Adrenal gland (tissue), 9 donors: ENCODE measurements at regions not wholly inside any gene's neighbourhood (a gene's known extent, or its start where the extent isn't known, plus 50 kb on each side); places are given as distances from the start of the nearest gene placed in this dataset.

Source experiments
- DNase-seq, 7 donors: peaks; one replicate each; pipeline ENCODE4 v3.0.0-alpha.2; 2019 to 2020
- H3K27ac ChIP-seq, 5 donors: fragments of 200-600 bp; sonication (generic) in 4 of 5; 1 replicate in 3 of 5; 2 replicates in 2 of 5; pipeline versions ENCODE4 v1.5.1 to v1.8.0; 2016 to 2020; ENCODE audit warnings: mild to moderate bottlenecking in 1 of 5
- H3K27me3 ChIP-seq: fragments of 200-600 bp; 2 replicates; pipeline ENCODE4 v1.8.0; 2021
- H3K36me3 ChIP-seq, 2 donors: fragments of 200-600 bp; replicated peaks in 1 of 2; 1 replicate in 1 of 2; 2 replicates in 1 of 2; pipeline versions ENCODE4 v1.5.1 to v1.8.0; 2018 to 2022
- H3K4me1 ChIP-seq, 2 donors: fragments of 200-600 bp; replicated peaks in 1 of 2; 1 replicate in 1 of 2; 2 replicates in 1 of 2; pipeline versions ENCODE4 v1.5.1 to v1.8.0; 2018 to 2021
- H3K4me3 ChIP-seq, 4 donors: fragments of 200-600 bp; sonication (generic) in 3 of 4; one replicate each; pipeline ENCODE4 v1.5.1; 2016 to 2018
- H3K9me3 ChIP-seq, 3 donors: fragments of 200-600 bp; sonication (generic) in 1 of 3; replicated peaks in 1 of 3; 1 replicate in 2 of 3; 2 replicates in 1 of 3; pipeline versions ENCODE4 v1.5.1 to v1.8.0; 2016 to 2021
- POLR2A ChIP-seq, 2 donors: fragments of 450-650 bp; IDR thresholded peaks; one replicate each; pipeline ENCODE4 v1.6.1; 2017; ENCODE audit warnings: antibody characterized with exemption in 2 of 2, mild to moderate bottlenecking in 2 of 2, moderate library complexity in 1 of 2
- WGBS, 4 donors: extraction: QIAGEN DNeasy Blood & Tissue Kit in 2 of 4; methylation state at CpG; one replicate each; pipeline versions ENCODE4 v1.1.5 to v1.1.7; 2013 to 2017; 5-methylcytosine and 5-hydroxymethylcytosine counted together
- intact Hi-C, 2 donors: fragments of 100-400 bp; cut with DNase I; formaldehyde crosslinking; loops; one replicate each; pipeline versions ENCODE4 v1.14.1 to v1.15.0; 2022 to 2023
- TF ChIP-seq, protein P1 (sequence below), 6 experiments: fragments of 450-650 bp in 4 of 6; fragments of 200-600 bp in 2 of 6; sonication (generic) in 1 of 6; IDR thresholded peaks; 1 replicate in 5 of 6; 2 replicates in 1 of 6; pipeline versions ENCODE4 v1.5.1 to v1.8.0; 2016 to 2021; ENCODE audit warnings: antibody characterized with exemption in 6 of 6, mild to moderate bottlenecking in 2 of 6, moderate library complexity in 1 of 6
- donor health status: healthy with polysubstance abuse.
- donor health status: Bipolar disorder and iron deficiency.
- donor health status: DM: yes; HTN: yes; CAD: no.
- donor health status: DM: no; HTN: no; CAD: no.
- donor health status: DM: no; HTN: no; CAD: no.

DNA sequence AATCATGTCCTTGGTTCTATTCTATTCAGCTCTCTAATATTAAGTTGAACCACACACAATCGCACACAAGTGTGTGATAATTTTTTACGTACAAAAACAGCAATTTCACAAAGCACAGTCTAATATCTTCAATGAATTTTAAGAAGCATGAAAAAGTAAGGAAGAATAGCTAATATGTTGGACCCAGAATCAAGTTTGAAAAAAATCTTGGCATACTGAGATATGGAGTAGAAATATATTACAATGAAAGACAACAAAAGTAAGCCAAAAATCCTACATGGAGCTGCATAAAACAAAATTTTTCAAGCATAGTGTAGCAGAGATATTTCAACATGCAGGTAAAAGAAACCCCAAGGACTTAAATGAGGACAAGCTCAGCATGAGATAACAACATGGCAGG lies 219.1 kb upstream of the RND3 start:
- DNase-seq, result no peak

DNA sequence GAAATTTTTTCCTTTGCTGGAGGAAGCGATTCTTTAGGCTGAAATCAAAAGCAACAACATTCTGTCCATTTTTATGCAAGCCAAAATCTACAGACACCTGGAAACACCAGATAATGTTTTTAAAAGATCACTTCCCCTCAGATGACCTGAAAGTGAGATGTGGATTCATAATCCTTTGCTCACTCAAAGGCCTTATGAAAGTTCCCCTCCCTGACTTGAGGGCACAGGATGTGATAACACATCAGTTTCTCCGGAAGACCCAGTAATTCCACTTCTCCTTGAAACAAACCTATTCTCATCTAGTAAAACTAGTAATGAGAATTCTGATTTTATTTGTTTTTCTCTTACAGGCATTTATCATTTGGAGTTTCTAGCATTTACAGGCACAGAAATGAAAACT lies 218.3 kb upstream of the RND3 start:
- H3K9me3 ChIP-seq, result no peaks in the 10 kb centered on the region
- peaks cover 0 to 7% of the 10 kb centered on the region in 2 donors for H3K4me1 ChIP-seq
- 63 to 82% (median 67%) methylated on average over 2 of the region's 2 CpGs for WGBS, 4 donors
- no peak for TF ChIP-seq POLR2A (IDR thresholded peaks at IDR 0.05)
- TF ChIP-seq, protein P1, sequence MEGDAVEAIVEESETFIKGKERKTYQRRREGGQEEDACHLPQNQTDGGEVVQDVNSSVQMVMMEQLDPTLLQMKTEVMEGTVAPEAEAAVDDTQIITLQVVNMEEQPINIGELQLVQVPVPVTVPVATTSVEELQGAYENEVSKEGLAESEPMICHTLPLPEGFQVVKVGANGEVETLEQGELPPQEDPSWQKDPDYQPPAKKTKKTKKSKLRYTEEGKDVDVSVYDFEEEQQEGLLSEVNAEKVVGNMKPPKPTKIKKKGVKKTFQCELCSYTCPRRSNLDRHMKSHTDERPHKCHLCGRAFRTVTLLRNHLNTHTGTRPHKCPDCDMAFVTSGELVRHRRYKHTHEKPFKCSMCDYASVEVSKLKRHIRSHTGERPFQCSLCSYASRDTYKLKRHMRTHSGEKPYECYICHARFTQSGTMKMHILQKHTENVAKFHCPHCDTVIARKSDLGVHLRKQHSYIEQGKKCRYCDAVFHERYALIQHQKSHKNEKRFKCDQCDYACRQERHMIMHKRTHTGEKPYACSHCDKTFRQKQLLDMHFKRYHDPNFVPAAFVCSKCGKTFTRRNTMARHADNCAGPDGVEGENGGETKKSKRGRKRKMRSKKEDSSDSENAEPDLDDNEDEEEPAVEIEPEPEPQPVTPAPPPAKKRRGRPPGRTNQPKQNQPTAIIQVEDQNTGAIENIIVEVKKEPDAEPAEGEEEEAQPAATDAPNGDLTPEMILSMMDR (IDR thresholded peaks at IDR 0.05), result no peak
- H3K4me3 ChIP-seq, result no peak overlapping the region
- DNase-seq, result no peak
- H3K27ac ChIP-seq, result no peak overlapping the region
- H3K36me3 ChIP-seq, result no peaks in the 10 kb centered on the region
- intact Hi-C loops, result no loop called here
- no peaks in the 10 kb centered on the region for H3K27me3 ChIP-seq

More for the DNA sequence above, 219.1 kb upstream of the RND3 start:
- H3K36me3 ChIP-seq, result no peaks in the 10 kb centered on the region
- peaks cover 0 to 7% of the 10 kb centered on the region in 2 donors for H3K4me1 ChIP-seq
- H3K27me3 ChIP-seq, result no peaks in the 10 kb centered on the region
- H3K9me3 ChIP-seq, result no peaks in the 10 kb centered on the region
- TF ChIP-seq, protein P1 (IDR thresholded peaks at IDR 0.05), result no peak
- no peak for TF ChIP-seq POLR2A (IDR thresholded peaks at IDR 0.05)
- H3K4me3 ChIP-seq, result no peak overlapping the region
- intact Hi-C loops, result no loop called here
- H3K27ac ChIP-seq, result no peak overlapping the region
- 57 to 67% (median 62%) methylated on average over 2 of the region's 2 CpGs for WGBS, 4 donors

DNA sequence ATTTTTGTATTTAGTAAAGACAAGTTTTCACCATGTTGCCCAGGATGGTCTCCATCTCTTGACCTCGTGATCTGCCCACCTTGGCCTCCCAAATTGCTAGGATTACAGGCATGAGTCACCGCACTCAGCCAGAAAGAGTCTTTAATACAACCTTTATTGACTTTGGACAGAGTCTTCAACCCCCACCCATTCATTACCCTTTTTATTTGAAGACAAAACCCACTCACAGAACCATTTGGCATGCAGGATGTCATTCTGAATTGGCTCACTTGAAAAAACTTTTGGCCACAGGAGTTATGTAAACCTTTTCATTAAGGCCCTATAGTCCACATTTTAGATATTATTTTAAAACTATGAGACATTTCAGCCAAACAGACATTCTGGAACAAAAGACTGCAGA lies 217.9 kb upstream of the RND3 start:
- Histone ChIP-seq H3K9me3 (no peaks in the 10 kb centered on the region), H3K27ac (no peak overlapping the region), H3K36me3 (no peaks in the 10 kb centered on the region), H3K27me3 (no peaks in the 10 kb centered on the region), H3K4me1 (peaks cover 0 to 7% of the 10 kb centered on the region in 2 donors), H3K4me3 (no peak overlapping the region)
- intact Hi-C loops, result no loop called here
- TF ChIP-seq, protein P1 (IDR thresholded peaks at IDR 0.05), result no peak
- TF ChIP-seq POLR2A (IDR thresholded peaks at IDR 0.05), result no peak
- WGBS, 4 donors, result 79 to 95% (median 85%) methylated on average over 2 of the region's 2 CpGs
- no peak for DNase-seq

DNA sequence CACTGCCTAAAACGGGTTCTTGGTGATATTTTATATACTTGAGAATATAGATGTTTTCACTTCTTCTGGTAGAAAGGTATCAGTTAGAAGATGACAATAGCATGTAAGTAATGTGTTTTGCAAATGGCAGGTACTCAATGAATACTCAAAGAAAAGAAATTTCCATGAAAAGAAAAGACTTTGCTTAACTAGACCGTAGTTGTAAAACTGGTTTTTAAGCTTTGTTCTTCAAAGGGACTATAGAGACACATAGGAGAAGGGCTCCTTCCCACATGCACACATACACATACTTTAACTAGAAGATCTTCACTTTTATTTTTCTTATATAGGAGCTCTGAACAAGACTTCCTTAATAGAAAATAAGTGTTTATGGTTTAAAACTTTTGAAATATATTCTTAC lies 215.3 kb upstream of the RND3 start:
- no peak for DNase-seq
- no peaks in the 10 kb centered on the region for H3K27me3 ChIP-seq
- H3K9me3 ChIP-seq, result no peaks in the 10 kb centered on the region
- TF ChIP-seq POLR2A (IDR thresholded peaks at IDR 0.05), result no peak
- TF ChIP-seq, protein P1 (IDR thresholded peaks at IDR 0.05), result no peak
- WGBS, 4 donors, result 88 to 92% (median 89%) methylated on average over 2 of the region's 2 CpGs
- no peak overlapping the region for H3K27ac ChIP-seq
- no peak overlapping the region for H3K4me3 ChIP-seq
- peaks cover 0 to 7% of the 10 kb centered on the region in 2 donors for H3K4me1 ChIP-seq
- intact Hi-C loops, result no loop called here
- H3K36me3 ChIP-seq, result no peaks in the 10 kb centered on the region
